ENCODE measurements at regions not wholly inside any gene's neighbourhood (a gene's known extent, or its start where the extent isn't known, plus 50 kb on each side); places are given as distances from the start of the nearest gene placed in this dataset.
A peak's percentile ranks its signal among the peaks of the same experiment; 100 is the strongest.
"Not testable (repeated sequence)": the region's sequence is repeated elsewhere in the genome, so short reads cannot be mapped to it uniquely, and the experiment has no call there.

GRCh38 chr10:3877211-3878000 is 92.4 kb upstream of the KLF6 start:
- no peak for DNase-seq

- no peak for DNase-seq
Measured at GRCh38 chr10:3876350-3876962, 91.4 kb upstream of the KLF6 start.

- DNase-seq: no peak
Measured at GRCh38 chr10:3875842-3876235, 90.8 kb upstream of the KLF6 start.

GRCh38 chr10:3874990-3875841 is 90.2 kb upstream of the KLF6 start:
- no peak for DNase-seq

- DNase-seq: not testable (repeated sequence)
Measured at GRCh38 chr10:3874610-3874989, 89.6 kb upstream of the KLF6 start.

GRCh38 chr10:3873728-3874461 is 88.9 kb upstream of the KLF6 start:
- no peak for DNase-seq

- DNase-seq: no peak
Measured at GRCh38 chr10:3872712-3873329, 87.8 kb upstream of the KLF6 start.

GRCh38 chr10:3871424-3871996 is 86.5 kb upstream of the KLF6 start:
- DNase-seq: no peak

- DNase-seq: no peak
Measured at GRCh38 chr10:3869036-3869435, 84.0 kb upstream of the KLF6 start.

GRCh38 chr10:3868271-3868664 is 83.3 kb upstream of the KLF6 start:
- DNase-seq: no peak

GRCh38 chr10:3867454-3868270 is 82.7 kb upstream of the KLF6 start:
- peak; percentile 30 for DNase-seq

- DNase-seq: no peak
Measured at GRCh38 chr10:3866332-3866731, 81.3 kb upstream of the KLF6 start.

GRCh38 chr10:3865565-3865964 is 80.6 kb upstream of the KLF6 start:
- DNase-seq: no peak

- DNase-seq: no peak
Measured at GRCh38 chr10:3861795-3862194, 76.8 kb upstream of the KLF6 start.

GRCh38 chr10:3858051-3858845 is 73.2 kb upstream of the KLF6 start:
- no peak for DNase-seq

- DNase-seq: no peak
Measured at GRCh38 chr10:3857318-3857717, 72.3 kb upstream of the KLF6 start.

- no peak for DNase-seq
Measured at GRCh38 chr10:3856593-3856992, 71.6 kb upstream of the KLF6 start.

GRCh38 chr10:3853547-3854303 is 68.7 kb upstream of the KLF6 start:
- no peak for DNase-seq

GRCh38 chr10:3853016-3853415 is 68.0 kb upstream of the KLF6 start:
- no peak for DNase-seq

All from stimulated activated CD4-positive, alpha-beta T cell treated with anti-CD3 and anti-CD28 coated beads, Interleukin-12 subunit alpha, Interleukin-12 subunit beta, amount 100 ng/mL, for 4 hours (primary cell).